ENCODE measurements at regions not wholly inside any gene's neighbourhood (a gene's known extent, or its start where the extent isn't known, plus 50 kb on each side); places are given as distances from the start of the nearest gene placed in this dataset.
A peak's percentile ranks its signal among the peaks of the same experiment; 100 is the strongest.

- DNase-seq (ENCODE audit: low read depth in 4 of 4, low spot score in 2 of 4) = no peak
Measured at GRCh38 chr2:831622-832021, 119.0 kb upstream of the SNTG2 start.

GRCh38 chr2:831225-831536, 119.5 kb upstream of the SNTG2 start:
- no peak for DNase-seq (ENCODE audit: low read depth in 4 of 4, low spot score in 2 of 4)

GRCh38 chr2:830419-831224, 120.0 kb upstream of the SNTG2 start:
- no peak for DNase-seq (ENCODE audit: low read depth in 4 of 4, low spot score in 2 of 4)

- no peak for DNase-seq (ENCODE audit: low read depth in 4 of 4, low spot score in 2 of 4)
Measured at GRCh38 chr2:829047-829446, 121.6 kb upstream of the SNTG2 start.

GRCh38 chr2:824954-825353, 125.7 kb upstream of the SNTG2 start:
- no peak for DNase-seq (ENCODE audit: low read depth in 4 of 4, low spot score in 2 of 4)

- DNase-seq (ENCODE audit: low read depth in 4 of 4, low spot score in 2 of 4) = no peak
Measured at GRCh38 chr2:824524-824923, 126.1 kb upstream of the SNTG2 start.

GRCh38 chr2:821546-821945, 129.1 kb upstream of the SNTG2 start:
- DNase-seq (ENCODE audit: low read depth in 4 of 4, low spot score in 2 of 4) = no peak

- DNase-seq (ENCODE audit: low read depth in 4 of 4, low spot score in 2 of 4) = no peak
Measured at GRCh38 chr2:819601-820000, 131.0 kb upstream of the SNTG2 start.

GRCh38 chr2:819121-819520, 131.5 kb upstream of the SNTG2 start:
- no peak for DNase-seq (ENCODE audit: low read depth in 4 of 4, low spot score in 2 of 4)

- DNase-seq (ENCODE audit: low read depth in 4 of 4, low spot score in 2 of 4) = no peak
Measured at GRCh38 chr2:817336-818015, 133.2 kb upstream of the SNTG2 start.

- no peak for DNase-seq (ENCODE audit: low read depth in 4 of 4, low spot score in 2 of 4)
Measured at GRCh38 chr2:816278-816677, 134.4 kb upstream of the SNTG2 start.

GRCh38 chr2:810397-810796, 133.2 kb upstream of the TMEM18 start:
- no peak for DNase-seq (ENCODE audit: low read depth in 4 of 4, low spot score in 2 of 4)

GRCh38 chr2:807300-807699, 130.1 kb upstream of the TMEM18 start:
- no peak for DNase-seq (ENCODE audit: low read depth in 4 of 4, low spot score in 2 of 4)

GRCh38 chr2:805664-806063, 128.5 kb upstream of the TMEM18 start:
- DNase-seq (ENCODE audit: low read depth in 4 of 4, low spot score in 2 of 4) = no peak

- no peak for DNase-seq (ENCODE audit: low read depth in 4 of 4, low spot score in 2 of 4)
Measured at GRCh38 chr2:797993-798392, 120.8 kb upstream of the TMEM18 start.

GRCh38 chr2:797556-797955, 120.3 kb upstream of the TMEM18 start:
- DNase-seq (ENCODE audit: low read depth in 4 of 4, low spot score in 2 of 4) = no peak

GRCh38 chr2:796141-796985, 119.2 kb upstream of the TMEM18 start:
- no peak for DNase-seq (ENCODE audit: low read depth in 4 of 4, low spot score in 2 of 4)

GRCh38 chr2:795531-796041, 118.4 kb upstream of the TMEM18 start:
- peak in 2 of 4 donors; percentile 34 to 44 for DNase-seq (ENCODE audit: low read depth in 4 of 4, low spot score in 2 of 4)

GRCh38 chr2:794554-795241, 117.5 kb upstream of the TMEM18 start:
- no peak for DNase-seq (ENCODE audit: low read depth in 4 of 4, low spot score in 2 of 4)

- DNase-seq (ENCODE audit: low read depth in 4 of 4, low spot score in 2 of 4) = no peak
Measured at GRCh38 chr2:793236-793635, 116.0 kb upstream of the TMEM18 start.

GRCh38 chr2:792687-793086, 115.5 kb upstream of the TMEM18 start:
- DNase-seq (ENCODE audit: low read depth in 4 of 4, low spot score in 2 of 4) = no peak

Data from left renal cortex interstitium (tissue), 4 donors.